GM18505 (cell line): ENCODE measurements at regions not wholly inside any gene's neighbourhood (a gene's known extent, or its start where the extent isn't known, plus 50 kb on each side); places are given as distances from the start of the nearest gene placed in this dataset.

ENCODE experiments used
- ATAC-seq: cut with Tn5 transposase; IDR thresholded peaks from one replicate; pipeline ENCODE4 v1.9.1; 2021; ENCODE audit not compliant: unreplicated experiment
- POLR2A ChIP-seq: IDR thresholded peaks from 4 replicates; pipeline ENCODE4 v1.6.1; 2011; ENCODE audit warnings: borderline replicate concordance; ENCODE audit not compliant: insufficient read depth, insufficient read length; ENCODE audit errors: extremely low read depth

GRCh38 chr19:31727536-31727935, 378.3 kb upstream of the TSHZ3 start:
- no peak for ATAC-seq
- no peak for TF ChIP-seq POLR2A

GRCh38 chr19:31730270-31730669, 381.0 kb upstream of the TSHZ3 start:
- no peak for ATAC-seq
- TF ChIP-seq POLR2A: no peak

GRCh38 chr19:31733591-31733990, 384.4 kb upstream of the TSHZ3 start:
- no peak for ATAC-seq
- TF ChIP-seq POLR2A: no peak

GRCh38 chr19:31742249-31742648, 393.0 kb upstream of the TSHZ3 start:
- no peak for TF ChIP-seq POLR2A
- no peak for ATAC-seq

- no peak for TF ChIP-seq POLR2A
- ATAC-seq: no peak
Measured at GRCh38 chr19:31745731-31746130, 396.5 kb upstream of the TSHZ3 start.

- TF ChIP-seq POLR2A: no peak
Measured at GRCh38 chr19:31749231-31749630, 400.0 kb upstream of the TSHZ3 start.

GRCh38 chr19:31759359-31759758, 410.1 kb upstream of the TSHZ3 start:
- TF ChIP-seq POLR2A: no peak
- ATAC-seq: no peak

More at GRCh38 chr19:31749231-31749630, 400.0 kb upstream of the TSHZ3 start:
- ATAC-seq: no peak

GRCh38 chr19:31761281-31761913, 412.2 kb upstream of the TSHZ3 start:
- no peak for ATAC-seq
- no peak for TF ChIP-seq POLR2A

GRCh38 chr19:31770223-31770622, 421.0 kb upstream of the TSHZ3 start:
- no peak for ATAC-seq
- no peak for TF ChIP-seq POLR2A

GRCh38 chr19:31772915-31773314, 423.7 kb upstream of the TSHZ3 start:
- TF ChIP-seq POLR2A: no peak
- ATAC-seq: no peak

- TF ChIP-seq POLR2A: no peak
- no peak for ATAC-seq
Measured at GRCh38 chr19:31781542-31781941, 432.3 kb upstream of the TSHZ3 start.

- ATAC-seq: no peak
- no peak for TF ChIP-seq POLR2A
Measured at GRCh38 chr19:31783592-31783991, 434.4 kb upstream of the TSHZ3 start.

- TF ChIP-seq POLR2A: no peak
- no peak for ATAC-seq
Measured at GRCh38 chr19:31784671-31785101, 435.4 kb upstream of the TSHZ3 start.

GRCh38 chr19:31801611-31802010, 452.4 kb upstream of the TSHZ3 start:
- no peak for ATAC-seq
- TF ChIP-seq POLR2A: no peak

GRCh38 chr19:31803835-31804446, 454.7 kb upstream of the TSHZ3 start:
- no peak for TF ChIP-seq POLR2A
- no peak for ATAC-seq

GRCh38 chr19:31804668-31805067, 455.4 kb upstream of the TSHZ3 start:
- no peak for ATAC-seq
- TF ChIP-seq POLR2A: no peak
